Liver (tissue), 8 donors: ENCODE measurements at regions not wholly inside any gene's neighbourhood (a gene's known extent, or its start where the extent isn't known, plus 50 kb on each side); places are given as distances from the start of the nearest gene placed in this dataset.

Experiments
- DNase-seq: peaks from one replicate; pipeline ENCODE4 v3.0.0-alpha.2; 2017; ENCODE audit warnings: low spot score
- H3K27ac ChIP-seq, 2 donors: one replicate each; pipeline ENCODE4 v1.7.0; 2013; ENCODE audit warnings: inconsistent platforms in 2 of 2, low read length in 2 of 2, control low read depth in 1 of 2, low read depth in 1 of 2, mild to moderate bottlenecking in 1 of 2
- H3K27me3 ChIP-seq, 4 donors: one replicate each; pipeline versions ENCODE4 v1.6.1 to v1.7.0; 2013; ENCODE audit warnings: low read length in 3 of 4, inconsistent platforms in 1 of 4, mild to moderate bottlenecking in 1 of 4, moderate library complexity in 1 of 4; ENCODE audit not compliant: control insufficient read depth in 4 of 4, insufficient read depth in 4 of 4
- H3K36me3 ChIP-seq, 4 donors: one replicate each; pipeline versions ENCODE4 v1.6.1 to v1.7.0; 2013; ENCODE audit warnings: low read length in 3 of 4, mild to moderate bottlenecking in 3 of 4, low read depth in 1 of 4, moderate library complexity in 1 of 4; ENCODE audit not compliant: control insufficient read depth in 4 of 4, insufficient read depth in 3 of 4
- H3K4me1 ChIP-seq, 4 donors: one replicate each; pipeline versions ENCODE4 v1.6.1 to v1.7.0; 2013; ENCODE audit warnings: low read length in 3 of 4, mild to moderate bottlenecking in 3 of 4, moderate library complexity in 1 of 4; ENCODE audit not compliant: control insufficient read depth in 4 of 4, insufficient read depth in 4 of 4
- H3K4me3 ChIP-seq, 3 donors: one replicate each; pipeline versions ENCODE4 v1.6.1 to v1.7.0; 2013; ENCODE audit warnings: low read length in 3 of 3, control low read depth in 1 of 3, low read depth in 1 of 3, mild to moderate bottlenecking in 1 of 3
- H3K9ac ChIP-seq, 2 donors: one replicate each; pipeline ENCODE4 v1.7.0; 2013; ENCODE audit warnings: low read length in 2 of 2, mild to moderate bottlenecking in 2 of 2, moderate library complexity in 2 of 2, control low read depth in 1 of 2, low read depth in 1 of 2
- H3K9me3 ChIP-seq, 4 donors: one replicate each; pipeline versions ENCODE4 v1.6.1 to v1.7.0; 2013; ENCODE audit warnings: low read length in 3 of 4; ENCODE audit not compliant: control insufficient read depth in 4 of 4
- ATF3 ChIP-seq: IDR thresholded peaks from 2 replicates; pipeline ENCODE4 v1.6.1; 2016; ENCODE audit warnings: antibody characterized with exemption
- CTCF ChIP-seq: fragments of 150-350 bp; IDR thresholded peaks from 2 replicates; pipeline ENCODE4 v1.5.1; 2017; ENCODE audit warnings: improper control_type of control experiment, low read depth, low read length; ENCODE audit not compliant: missing input control
- EGR1 ChIP-seq, 2 donors: IDR thresholded peaks; 2 replicates each; pipeline ENCODE4 v1.6.1; 2016 to 2018; ENCODE audit warnings: antibody characterized with exemption in 2 of 2, low read depth in 2 of 2
- FOXA1 ChIP-seq: IDR thresholded peaks from 2 replicates; pipeline ENCODE4 v1.6.1; 2016; ENCODE audit warnings: antibody characterized with exemption
- FOXA2 ChIP-seq: IDR thresholded peaks from 2 replicates; pipeline ENCODE4 v1.6.1; 2016; ENCODE audit warnings: antibody characterized with exemption
- GABPA ChIP-seq, 2 donors: IDR thresholded peaks in 1 of 2; conservative IDR thresholded peaks in 1 of 2; 2 replicates each; pipeline ENCODE4 v1.6.1; 2016; ENCODE audit warnings: antibody characterized with exemption in 2 of 2, mild to moderate bottlenecking in 1 of 2, moderate library complexity in 1 of 2
- HNF4A ChIP-seq, 2 donors: conservative IDR thresholded peaks; 2 replicates each; pipeline ENCODE4 v1.6.1; 2016; ENCODE audit warnings: antibody characterized with exemption in 2 of 2, mild to moderate bottlenecking in 2 of 2
- HNF4G ChIP-seq: IDR thresholded peaks from 2 replicates; pipeline ENCODE4 v1.6.1; 2016; ENCODE audit warnings: antibody characterized with exemption
- MAX ChIP-seq: IDR thresholded peaks from 2 replicates; pipeline ENCODE4 v1.6.1; 2016; ENCODE audit warnings: antibody characterized with exemption
- NR2F2 ChIP-seq: IDR thresholded peaks from 2 replicates; pipeline ENCODE4 v1.6.1; 2016; ENCODE audit warnings: antibody characterized with exemption
- RAD21 ChIP-seq, 2 donors: IDR thresholded peaks; 2 replicates each; pipeline ENCODE4 v1.6.1; 2016; ENCODE audit warnings: antibody characterized with exemption in 2 of 2, mild to moderate bottlenecking in 2 of 2
- REST ChIP-seq: IDR thresholded peaks from 2 replicates; pipeline ENCODE4 v1.6.1; 2016; ENCODE audit warnings: antibody characterized with exemption, mild to moderate bottlenecking
- RXRA ChIP-seq, 2 donors: IDR thresholded peaks; 2 replicates each; pipeline ENCODE4 v1.6.1; 2017 to 2018; ENCODE audit warnings: antibody characterized with exemption in 2 of 2, mild to moderate bottlenecking in 1 of 2
- SP1 ChIP-seq: IDR thresholded peaks from 2 replicates; pipeline ENCODE4 v1.6.1; 2018; ENCODE audit warnings: antibody characterized with exemption, mild to moderate bottlenecking
- TAF1 ChIP-seq: conservative IDR thresholded peaks from 2 replicates; pipeline ENCODE4 v1.6.1; 2016; ENCODE audit warnings: antibody characterized with exemption, mild to moderate bottlenecking
- YY1 ChIP-seq: IDR thresholded peaks from 2 replicates; pipeline ENCODE4 v1.6.1; 2016; ENCODE audit warnings: antibody characterized with exemption, mild to moderate bottlenecking
- ZBTB33 ChIP-seq: IDR thresholded peaks from 2 replicates; pipeline ENCODE4 v1.6.1; 2016; ENCODE audit warnings: antibody characterized with exemption
- WGBS: extraction: QIAGEN DNeasy Blood & Tissue Kit; methylation state at CpG from one replicate; pipeline ENCODE4 v1.1.7; 2013; 5-methylcytosine and 5-hydroxymethylcytosine counted together
- donor health status: healthy.
- donor health status: healthy.
- donor health status: healthy.
- donor health status: healthy.
- donor health status: healthy.

- no peak for TF ChIP-seq ZBTB33
- TF ChIP-seq MAX, result no peak
- TF ChIP-seq TAF1, result no peak
Observed at GRCh38 chr5:136856648-136857047, 491.3 kb upstream of the TRPC7 start (continued).

DNA sequence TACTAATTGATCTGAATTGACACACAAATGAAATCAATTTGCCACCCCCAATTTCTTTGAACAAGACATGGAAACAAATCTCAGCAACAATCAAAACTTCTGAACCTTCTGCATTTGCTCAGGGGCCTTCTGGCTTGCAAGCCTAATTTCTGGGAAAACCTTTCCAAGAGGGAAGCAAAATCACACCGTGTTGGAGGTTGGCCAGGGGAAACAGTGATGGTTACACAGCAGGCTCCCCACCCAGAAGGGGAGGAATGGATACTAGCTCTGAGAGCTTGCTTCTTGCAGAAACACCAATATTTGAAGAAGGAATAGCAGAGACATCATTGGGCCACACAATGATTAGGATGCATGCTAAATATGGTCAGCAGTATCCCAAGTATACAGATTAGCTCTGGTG, 488.6 kb upstream of the TRPC7 start:
- TF ChIP-seq RXRA (IDR thresholded peaks at IDR 0.05) (no peak), GABPA (IDR thresholded peaks at IDR 0.05 in 1 of 2, conservative IDR thresholded peaks at IDR 0.05 in 1 of 2) (no peak), HNF4A (conservative IDR thresholded peaks at IDR 0.05) (no peak), MAX (no peak), NR2F2 (no peak), SP1 (no peak), CTCF (no peak)
- H3K9me3 ChIP-seq, result peaks cover 0 to 3% (median under 1%) of the 10 kb centered on the region in 4 donors
- H3K27me3 ChIP-seq, result no peaks in the 10 kb centered on the region
- DNase-seq, result no peak
- H3K4me1 ChIP-seq, result no peaks in the 10 kb centered on the region
- no peak overlapping the region for H3K4me3 ChIP-seq
- 48% methylated on average over 1 of the region's 1 CpG for WGBS
- no peaks in the 10 kb centered on the region for H3K36me3 ChIP-seq
- H3K27ac ChIP-seq, result no peak overlapping the region
- H3K9ac ChIP-seq, result no peak overlapping the region

- no peaks in the 10 kb centered on the region for H3K9me3 ChIP-seq
- no peaks in the 10 kb centered on the region for H3K36me3 ChIP-seq
- no peaks in the 10 kb centered on the region for H3K4me1 ChIP-seq
- TF ChIP-seq HNF4G (no peak), FOXA2 (no peak), CTCF (no peak), FOXA1 (no peak), NR2F2 (no peak), MAX (no peak), RXRA (IDR thresholded peaks at IDR 0.05) (no peak), EGR1 (IDR thresholded peaks at IDR 0.05; ENCODE audit: low read depth in 2 of 2) (no peak), TAF1 (no peak), YY1 (no peak), REST (no peak), RAD21 (IDR thresholded peaks at IDR 0.05) (no peak), HNF4A (conservative IDR thresholded peaks at IDR 0.05) (no peak), ATF3 (no peak), GABPA (IDR thresholded peaks at IDR 0.05 in 1 of 2, conservative IDR thresholded peaks at IDR 0.05 in 1 of 2) (no peak)
- no peak overlapping the region for H3K4me3 ChIP-seq
- H3K27ac ChIP-seq, result no peak overlapping the region
- no peak for DNase-seq
- H3K9ac ChIP-seq, result no peak overlapping the region
- no peaks in the 10 kb centered on the region for H3K27me3 ChIP-seq
Observed at GRCh38 chr5:136840601-136841000, 475.3 kb upstream of the TRPC7 start.
